HEK293 (cell line): ENCODE measurements at regions not wholly inside any gene's neighbourhood (a gene's known extent, or its start where the extent isn't known, plus 50 kb on each side); places are given as distances from the start of the nearest gene placed in this dataset.
A peak's percentile ranks its signal among the peaks of the same experiment; 100 is the strongest.

Experiments used
- CTCF ChIA-PET: fragments of 350-600 bp; formaldehyde crosslinking; extraction: SDS; loops from one replicate; lab custom pipeline; 2021; ENCODE audit warnings: antibody characterized with exemption; lab: Yijun Ruan, JAX
- POLR2A ChIA-PET: fragments of 300-600 bp; formaldehyde crosslinking; extraction: SDS; loops from one replicate; lab custom pipeline; 2020; ENCODE audit warnings: antibody characterized with exemption, inconsistent platforms; lab: Yijun Ruan, JAX
- H3K27ac ChIP-seq: fragments of 200-500 bp; sonication (Bioruptor generic); 2 replicates; pipeline ENCODE4 v1.5.1; 2014; ENCODE audit warnings: low read depth, low read length, control low read depth, inconsistent platforms; ENCODE audit errors: extremely low read depth
- H3K36me3 ChIP-seq, 2 experiments: fragments of 200-500 bp in 1 of 2; sonication (Bioruptor generic) in 1 of 2; 1 replicate in 1 of 2; 2 replicates in 1 of 2; pipeline ENCODE4 v1.5.1; 2014 to 2017; ENCODE audit warnings: inconsistent platforms in 2 of 2, low read length in 2 of 2; ENCODE audit not compliant: control insufficient read depth in 2 of 2, insufficient read depth in 1 of 2
- H3K4me1 ChIP-seq: fragments of 200-500 bp; sonication (Bioruptor generic); 2 replicates; pipeline ENCODE4 v1.5.1; 2014; ENCODE audit warnings: mild to moderate bottlenecking, low read length, inconsistent platforms; ENCODE audit not compliant: control insufficient read depth, insufficient read depth
- H3K4me3 ChIP-seq: 2 replicates; pipeline ENCODE4 v1.5.1; 2011; ENCODE audit warnings: low read depth, mild to moderate bottlenecking, control low read depth, low read length, moderate library complexity
- H3K9me3 ChIP-seq: fragments of 200-500 bp; sonication (Bioruptor generic); 2 replicates; pipeline ENCODE4 v1.5.1; 2014; ENCODE audit warnings: low read depth, low read length, inconsistent platforms; ENCODE audit not compliant: control insufficient read depth, insufficient read depth
- FEZF1 ChIP-seq: fragments of 450-650 bp; formaldehyde crosslinking; IDR thresholded peaks from 2 replicates; pipeline ENCODE4 v1.5.1; 2016; ENCODE audit warnings: missing biosample characterization, missing genetic modification characterization
- GLIS1 ChIP-seq: fragments of 450-650 bp; formaldehyde crosslinking; IDR thresholded peaks from 2 replicates; pipeline ENCODE4 v1.5.1; 2016; ENCODE audit warnings: missing biosample characterization, missing genetic modification characterization
- HOXA7 ChIP-seq: sonication (generic); formaldehyde crosslinking; IDR thresholded peaks from 2 replicates; pipeline ENCODE4 v1.8.1; 2022; ENCODE audit warnings: missing genetic modification reagents, borderline replicate concordance
- IKZF3 ChIP-seq: fragments of 450-650 bp; IDR thresholded peaks from 2 replicates; pipeline ENCODE4 v1.5.0; 2018; ENCODE audit warnings: missing biosample characterization, mild to moderate bottlenecking, missing genetic modification characterization, moderate library complexity
- REPIN1 ChIP-seq: fragments of 450-650 bp; formaldehyde crosslinking; IDR thresholded peaks from 2 replicates; pipeline ENCODE4 v1.5.1; 2017; ENCODE audit warnings: missing biosample characterization, missing genetic modification characterization, low read depth
- SP7 ChIP-seq: fragments of 450-650 bp; formaldehyde crosslinking; IDR thresholded peaks from 2 replicates; pipeline ENCODE4 v1.5.1; 2016; ENCODE audit warnings: missing biosample characterization, missing genetic modification characterization
- TRIM28 ChIP-seq: IDR thresholded peaks from 2 replicates; pipeline ENCODE4 v1.6.1; 2011; ENCODE audit warnings: low read length, control low read depth, borderline replicate concordance
- ZBTB10 ChIP-seq: fragments of 450-650 bp; formaldehyde crosslinking; IDR thresholded peaks from 2 replicates; pipeline ENCODE4 v1.5.1; 2016; ENCODE audit warnings: missing biosample characterization, missing genetic modification characterization
- ZBTB20 ChIP-seq: fragments of 450-650 bp; formaldehyde crosslinking; IDR thresholded peaks from 2 replicates; pipeline ENCODE4 v1.5.1; 2016; ENCODE audit warnings: missing biosample characterization, missing genetic modification characterization
- ZEB2 ChIP-seq: fragments of 450-650 bp; formaldehyde crosslinking; IDR thresholded peaks from 2 replicates; pipeline ENCODE4 v1.5.1; 2016; ENCODE audit warnings: missing biosample characterization, missing genetic modification characterization
- ZFP3 ChIP-seq: fragments of 450-650 bp; formaldehyde crosslinking; IDR thresholded peaks from 2 replicates; pipeline ENCODE4 v1.5.1; 2016; ENCODE audit warnings: low read depth, missing biosample characterization, missing genetic modification characterization
- ZNF24 ChIP-seq: fragments of 450-650 bp; formaldehyde crosslinking; IDR thresholded peaks from 2 replicates; pipeline ENCODE4 v1.5.1; 2016; ENCODE audit warnings: missing biosample characterization, missing genetic modification characterization
- ZNF248 ChIP-seq: fragments of 450-650 bp; formaldehyde crosslinking; IDR thresholded peaks from 2 replicates; pipeline ENCODE4 v1.5.1; 2017; ENCODE audit warnings: missing biosample characterization, missing genetic modification characterization
- ZNF280C ChIP-seq: fragments of 450-650 bp; formaldehyde crosslinking; IDR thresholded peaks from 2 replicates; pipeline ENCODE4 v1.5.1; 2016; ENCODE audit warnings: missing biosample characterization, missing genetic modification characterization
- ZNF324 ChIP-seq: fragments of 450-650 bp; formaldehyde crosslinking; IDR thresholded peaks from 2 replicates; pipeline ENCODE4 v1.5.1; 2016; ENCODE audit warnings: missing biosample characterization, missing genetic modification characterization
- ZNF423 ChIP-seq: fragments of 450-650 bp; formaldehyde crosslinking; IDR thresholded peaks from 2 replicates; pipeline ENCODE4 v1.5.1; 2016; ENCODE audit warnings: missing biosample characterization, missing genetic modification characterization
- ZNF449 ChIP-seq: fragments of 450-650 bp; formaldehyde crosslinking; IDR thresholded peaks from 2 replicates; pipeline ENCODE4 v1.5.1; 2017; ENCODE audit warnings: missing biosample characterization, mild to moderate bottlenecking, missing genetic modification characterization, moderate library complexity
- ZNF529 ChIP-seq: fragments of 450-650 bp; formaldehyde crosslinking; IDR thresholded peaks from 2 replicates; pipeline ENCODE4 v1.5.1; 2017; ENCODE audit warnings: missing genetic modification characterization, missing biosample characterization; ENCODE audit not compliant: insufficient replicate concordance
- ZNF645 ChIP-seq: fragments of 450-650 bp; formaldehyde crosslinking; IDR thresholded peaks from 2 replicates; pipeline ENCODE4; 2016; ENCODE audit warnings: missing biosample characterization, missing genetic modification characterization
- ZNF654 ChIP-seq: fragments of 450-650 bp; formaldehyde crosslinking; IDR thresholded peaks from 2 replicates; pipeline ENCODE4 v1.5.1; 2016; ENCODE audit warnings: low read depth, missing biosample characterization, missing genetic modification characterization
- ZNF660 ChIP-seq: fragments of 450-650 bp; IDR thresholded peaks from 2 replicates; pipeline ENCODE4 v1.5.1; 2018; ENCODE audit warnings: missing biosample characterization, mild to moderate bottlenecking, missing genetic modification characterization

GRCh38 chr2:120963997-120964705 is 228.5 kb downstream of the GLI2 start:
- peak; percentile 88 for TF ChIP-seq GLIS1 (tag by site-specific recombination)
- no peak for TF ChIP-seq SP7 (tag by site-specific recombination)
- no peak for TF ChIP-seq ZNF324 (tag by site-specific recombination)
- TF ChIP-seq REPIN1 (tag by site-specific recombination), result no peak
- no peak for TF ChIP-seq HOXA7 (CRISPR knock-in tag)
- TF ChIP-seq, all 188 proteins: peak for 1
- Histone ChIP-seq H3K4me1 (no peaks in the 10 kb centered on the region), H3K9me3 (no peaks in the 10 kb centered on the region), H3K4me3 (no peak overlapping the region), H3K27ac (no peak overlapping the region), H3K36me3 (peaks cover 0 to 18% of the 10 kb centered on the region in 2 experiments; a peak in 1 of 3 replicates)
- CTCF ChIA-PET, result interaction anchor here (0.6 to 0.9 kb wide), 2 partner anchors 42 to 116 kb away, joined by 3 to 4 read pairs; no protein-coding TSS in a partner anchor
- POLR2A ChIA-PET, result no interaction called here

GRCh38 chr2:120964819-120965218 is 229.2 kb downstream of the GLI2 start:
- H3K27ac ChIP-seq, result no peak overlapping the region
- ChIA-PET CTCF (interaction anchor here (0.6 kb wide), 1 partner anchor 17 kb away, joined by 3 read pairs; no protein-coding TSS in a partner anchor), POLR2A (no interaction called here)
- H3K4me3 ChIP-seq, result no peak overlapping the region
- H3K36me3 ChIP-seq, result peaks cover 0 to 24% of the 10 kb centered on the region in 2 experiments; a peak in 1 of 3 replicates
- no peaks in the 10 kb centered on the region for H3K4me1 ChIP-seq
- H3K9me3 ChIP-seq, result no peaks in the 10 kb centered on the region
- TF ChIP-seq FEZF1 (tag by site-specific recombination), result no peak
- TF ChIP-seq ZNF280C (tag by site-specific recombination), result no peak
- no peak for TF ChIP-seq ZNF423 (tag by site-specific recombination)
- TF ChIP-seq IKZF3 (tag by site-specific recombination), result no peak
- no peak for TF ChIP-seq ZBTB20
- TF ChIP-seq ZNF449 (tag by site-specific recombination), result no peak
- no peak for TF ChIP-seq ZNF248
- no peak for TF ChIP-seq ZNF654 (tag by site-specific recombination)
- TF ChIP-seq ZNF24 (tag by site-specific recombination), result no peak
- no peak for TF ChIP-seq ZNF660
- no peak for TF ChIP-seq ZNF529 (tag by site-specific recombination)
- TF ChIP-seq TRIM28, result no peak
- no peak for TF ChIP-seq ZNF645
- TF ChIP-seq ZEB2, result no peak
- TF ChIP-seq ZBTB10 (tag by site-specific recombination), result no peak
- TF ChIP-seq ZFP3, result no peak
